Endothelial cell (in vitro differentiated cells): ENCODE measurements at regions not wholly inside any gene's neighbourhood (a gene's known extent, or its start where the extent isn't known, plus 50 kb on each side); places are given as distances from the start of the nearest gene placed in this dataset.

ENCODE experiments used
- DNase-seq: peaks from one replicate; pipeline ENCODE4 v3.0.0; 2021; ENCODE audit warnings: low spot score
- H3K27ac Mint-ChIP-seq: one replicate; pipeline ENCODE4 v1.8.0; 2021; ENCODE audit warnings: mixed read lengths, inconsistent platforms; ENCODE audit not compliant: unreplicated experiment
- H3K27me3 Mint-ChIP-seq: one replicate; pipeline ENCODE4 v1.8.0; 2021; ENCODE audit warnings: mild to moderate bottlenecking, moderate library complexity, mixed read lengths, inconsistent platforms; ENCODE audit not compliant: unreplicated experiment
- H3K36me3 Mint-ChIP-seq: one replicate; pipeline ENCODE4 v1.8.0; 2021; ENCODE audit warnings: mild to moderate bottlenecking, low read depth, mixed read lengths, inconsistent platforms; ENCODE audit not compliant: unreplicated experiment
- H3K4me1 Mint-ChIP-seq: one replicate; pipeline ENCODE4 v1.8.0; 2021; ENCODE audit warnings: mild to moderate bottlenecking, mixed read lengths, inconsistent platforms; ENCODE audit not compliant: unreplicated experiment
- H3K4me3 Mint-ChIP-seq: one replicate; pipeline ENCODE4 v1.8.0; 2021; ENCODE audit warnings: mild to moderate bottlenecking, mixed read lengths, inconsistent platforms; ENCODE audit not compliant: unreplicated experiment
- H3K9me3 Mint-ChIP-seq: one replicate; pipeline ENCODE4 v1.8.0; 2021; ENCODE audit warnings: mixed read lengths, inconsistent platforms; ENCODE audit not compliant: unreplicated experiment
- CTCF ChIP-seq: fragments of 200-600 bp; sonication (generic); IDR thresholded peaks from one replicate; pipeline ENCODE4 v1.5.0; 2021; ENCODE audit warnings: antibody characterized with exemption; ENCODE audit not compliant: unreplicated experiment

DNA sequence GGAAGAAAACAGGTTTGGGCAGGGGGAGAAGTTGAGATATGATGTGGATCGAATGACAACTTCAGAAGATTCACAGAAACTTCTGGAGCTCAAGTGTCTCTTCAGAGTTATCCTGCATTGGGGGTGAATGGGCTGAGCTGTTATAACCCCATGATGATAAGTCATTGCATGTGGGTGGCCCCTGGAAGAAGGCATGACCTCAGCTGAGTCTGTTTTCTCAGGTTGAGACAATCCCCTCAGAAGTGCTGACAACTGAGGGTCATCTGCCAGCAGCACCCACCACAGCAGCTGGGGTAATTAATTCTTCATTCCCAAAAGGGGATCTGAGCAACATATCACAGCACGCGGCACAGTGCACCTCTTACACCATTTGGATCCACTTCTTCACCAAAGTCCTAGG is 138.6 kb upstream of the CAMK1G start:
- no peak overlapping the region for H3K27ac Mint-ChIP-seq
- no peak for TF ChIP-seq CTCF
- no peaks in the 10 kb centered on the region for H3K36me3 Mint-ChIP-seq
- no peaks in the 10 kb centered on the region for H3K9me3 Mint-ChIP-seq
- DNase-seq = no peak
- peaks cover 3% of the 10 kb centered on the region for H3K27me3 Mint-ChIP-seq
- no peaks in the 10 kb centered on the region for H3K4me1 Mint-ChIP-seq
- no peak overlapping the region for H3K4me3 Mint-ChIP-seq

DNA sequence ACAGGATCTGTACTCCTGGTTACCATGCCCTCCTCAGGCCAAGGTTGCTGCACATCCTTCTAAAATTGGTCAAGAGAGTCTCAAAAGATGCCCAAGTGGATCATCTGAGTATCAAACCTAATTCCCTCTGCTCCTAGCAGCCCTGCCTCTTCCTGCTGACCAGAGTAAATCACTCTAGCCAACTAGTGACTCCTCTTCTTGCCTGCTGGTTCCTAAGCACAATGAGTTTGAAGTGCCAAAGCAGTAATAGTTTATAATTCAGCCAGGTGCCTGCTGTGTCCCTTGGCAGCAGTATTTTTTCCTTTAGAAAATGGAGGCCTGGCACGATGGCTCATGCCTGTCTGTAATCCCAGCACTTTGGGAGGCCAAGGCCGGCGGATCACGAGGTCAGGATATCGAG is 137.9 kb upstream of the CAMK1G start:
- Mint-ChIP-seq H3K36me3 (no peaks in the 10 kb centered on the region), H3K27me3 (peaks cover 3% of the 10 kb centered on the region), H3K9me3 (no peaks in the 10 kb centered on the region), H3K4me1 (no peaks in the 10 kb centered on the region), H3K4me3 (no peak overlapping the region), H3K27ac (no peak overlapping the region)
- DNase-seq = no peak
- TF ChIP-seq CTCF = no peak

DNA sequence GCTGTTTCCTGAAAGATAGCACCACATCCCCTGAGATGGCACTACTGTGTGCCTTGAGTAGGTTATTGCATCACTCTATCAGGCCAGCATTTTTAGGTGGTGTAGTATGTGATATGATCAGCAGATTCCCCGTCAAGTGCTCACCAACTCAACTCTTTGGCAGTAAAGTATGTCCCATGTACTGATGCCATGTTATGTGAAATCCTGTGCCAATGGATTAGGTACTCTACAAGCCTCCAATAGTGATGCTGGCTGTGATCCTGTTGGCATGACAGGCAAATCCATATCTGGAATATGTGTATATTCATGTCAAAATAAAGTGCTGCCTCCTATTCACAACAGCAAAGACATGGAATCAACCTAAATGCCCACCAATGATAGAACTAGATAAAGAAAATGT is 137.2 kb upstream of the CAMK1G start:
- no peaks in the 10 kb centered on the region for H3K9me3 Mint-ChIP-seq
- H3K36me3 Mint-ChIP-seq = no peaks in the 10 kb centered on the region
- TF ChIP-seq CTCF = no peak
- H3K27ac Mint-ChIP-seq = no peak overlapping the region
- H3K4me3 Mint-ChIP-seq = no peak overlapping the region
- H3K27me3 Mint-ChIP-seq = peaks cover 3% of the 10 kb centered on the region
- no peaks in the 10 kb centered on the region for H3K4me1 Mint-ChIP-seq
- no peak for DNase-seq

DNA sequence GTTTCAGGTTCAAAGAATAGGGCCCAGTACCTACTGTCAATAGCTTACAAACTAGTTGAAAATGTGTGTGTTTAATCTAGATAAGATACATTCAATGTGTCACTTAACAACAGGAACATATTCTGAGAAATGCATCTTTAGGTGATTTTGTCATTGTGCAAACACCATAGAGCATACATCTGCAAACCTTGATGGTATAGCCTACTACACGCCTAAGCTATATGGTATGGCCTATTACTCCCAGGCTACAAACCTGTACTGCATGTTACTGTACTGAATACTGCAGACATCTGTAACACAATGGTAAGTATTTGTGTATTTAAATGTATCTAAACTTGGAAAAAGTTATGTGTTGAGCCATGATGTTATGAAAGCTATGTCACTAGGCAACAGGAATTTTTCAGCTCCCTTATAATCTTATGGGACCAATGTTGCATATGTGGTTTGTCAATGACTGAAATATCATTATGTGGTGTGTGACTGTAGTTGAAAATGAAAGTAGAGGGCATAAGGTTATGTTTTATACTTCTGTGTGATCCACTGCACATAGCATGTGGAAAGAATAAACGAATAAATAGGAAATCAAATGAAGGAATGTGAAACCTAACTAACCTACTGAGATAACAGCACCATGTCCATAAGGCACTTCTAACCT is 129.0 kb upstream of the CAMK1G start:
- no peak overlapping the region for H3K4me3 Mint-ChIP-seq
- no peak for DNase-seq
- no peaks in the 10 kb centered on the region for H3K9me3 Mint-ChIP-seq
- H3K4me1 Mint-ChIP-seq = no peaks in the 10 kb centered on the region
- no peak for TF ChIP-seq CTCF
- H3K36me3 Mint-ChIP-seq = no peaks in the 10 kb centered on the region
- peaks cover 5% of the 10 kb centered on the region for H3K27me3 Mint-ChIP-seq
- H3K27ac Mint-ChIP-seq = no peak overlapping the region

- H3K9me3 Mint-ChIP-seq = no peaks in the 10 kb centered on the region
- H3K36me3 Mint-ChIP-seq = no peaks in the 10 kb centered on the region
- no peak overlapping the region for H3K4me3 Mint-ChIP-seq
- TF ChIP-seq CTCF = no peak
- H3K27ac Mint-ChIP-seq = no peak overlapping the region
- H3K27me3 Mint-ChIP-seq = peaks cover 2% of the 10 kb centered on the region
- no peak for DNase-seq
- no peaks in the 10 kb centered on the region for H3K4me1 Mint-ChIP-seq
Observed at GRCh38 chr1:209455145-209455544, 128.4 kb upstream of the CAMK1G start.
